ENCODE measurements at regions not wholly inside any gene's neighbourhood (a gene's known extent, or its start where the extent isn't known, plus 50 kb on each side); places are given as distances from the start of the nearest gene placed in this dataset.

GRCh38 chr4:175480404-175480803, 331.7 kb downstream of the GPM6A start:
- TF ChIP-seq, protein P1, sequence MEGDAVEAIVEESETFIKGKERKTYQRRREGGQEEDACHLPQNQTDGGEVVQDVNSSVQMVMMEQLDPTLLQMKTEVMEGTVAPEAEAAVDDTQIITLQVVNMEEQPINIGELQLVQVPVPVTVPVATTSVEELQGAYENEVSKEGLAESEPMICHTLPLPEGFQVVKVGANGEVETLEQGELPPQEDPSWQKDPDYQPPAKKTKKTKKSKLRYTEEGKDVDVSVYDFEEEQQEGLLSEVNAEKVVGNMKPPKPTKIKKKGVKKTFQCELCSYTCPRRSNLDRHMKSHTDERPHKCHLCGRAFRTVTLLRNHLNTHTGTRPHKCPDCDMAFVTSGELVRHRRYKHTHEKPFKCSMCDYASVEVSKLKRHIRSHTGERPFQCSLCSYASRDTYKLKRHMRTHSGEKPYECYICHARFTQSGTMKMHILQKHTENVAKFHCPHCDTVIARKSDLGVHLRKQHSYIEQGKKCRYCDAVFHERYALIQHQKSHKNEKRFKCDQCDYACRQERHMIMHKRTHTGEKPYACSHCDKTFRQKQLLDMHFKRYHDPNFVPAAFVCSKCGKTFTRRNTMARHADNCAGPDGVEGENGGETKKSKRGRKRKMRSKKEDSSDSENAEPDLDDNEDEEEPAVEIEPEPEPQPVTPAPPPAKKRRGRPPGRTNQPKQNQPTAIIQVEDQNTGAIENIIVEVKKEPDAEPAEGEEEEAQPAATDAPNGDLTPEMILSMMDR (IDR thresholded peaks at IDR 0.05): no peak
- Histone ChIP-seq H3K9me3 (no peaks in the 10 kb centered on the region), H3K4me3 (no peak overlapping the region), H3K27ac (no peak overlapping the region), H3K4me1 (ENCODE audit: control insufficient read depth in 1 of 2, low read depth in 2 of 2) (no peaks in the 10 kb centered on the region), H3K27me3 (replicated peaks; ENCODE audit: insufficient read depth) (no peaks in the 10 kb centered on the region), H3K36me3 (no peaks in the 10 kb centered on the region)
- ATAC-seq (ENCODE audit: insufficient number of reproducible peaks, low FRiP score, low read depth) (no peak), DNase-seq (ENCODE audit: low spot score) (no peak)

DNA sequence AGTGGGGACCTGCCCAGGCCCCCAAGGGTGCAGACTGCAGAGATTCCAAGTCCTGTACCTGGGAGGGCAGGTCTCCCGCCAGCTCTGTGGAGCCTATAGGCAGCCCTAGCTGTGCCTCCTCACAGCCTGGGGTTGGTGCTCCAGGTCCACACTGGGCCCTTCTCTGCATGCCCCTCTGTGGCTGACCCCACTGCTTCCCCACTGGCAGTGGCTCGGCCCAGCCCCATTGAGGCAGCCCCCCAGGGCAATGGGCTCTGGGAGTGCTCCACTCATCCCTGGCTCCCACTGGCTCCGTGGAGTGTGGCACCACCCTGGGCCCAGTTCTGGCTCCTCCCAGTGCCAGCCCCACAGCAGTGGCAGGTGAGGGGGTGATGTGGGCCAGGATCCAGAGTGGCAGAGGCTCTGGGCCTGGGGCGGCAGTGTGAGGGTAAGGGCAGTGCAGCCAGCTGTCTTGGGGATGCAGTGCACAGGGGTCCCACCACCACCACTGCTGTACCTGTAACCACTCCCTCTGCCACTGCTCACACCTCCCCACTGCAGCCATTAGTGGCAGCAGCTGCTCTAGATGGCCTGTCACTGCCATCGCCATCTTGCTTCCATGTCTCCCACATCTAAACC, 312.2 kb downstream of the GPM6A start:
- no peaks in the 10 kb centered on the region for H3K9me3 ChIP-seq
- no peak overlapping the region for H3K4me3 ChIP-seq
- TF ChIP-seq, protein P1 (IDR thresholded peaks at IDR 0.05): no peak
- DNase-seq (ENCODE audit: low spot score) (no peak), ATAC-seq (ENCODE audit: insufficient number of reproducible peaks, low FRiP score, low read depth) (no peak)
- H3K4me1 ChIP-seq (ENCODE audit: control insufficient read depth in 1 of 2, low read depth in 2 of 2): no peaks in the 10 kb centered on the region
- H3K36me3 ChIP-seq: no peaks in the 10 kb centered on the region
- H3K27ac ChIP-seq: no peak overlapping the region
- no peaks in the 10 kb centered on the region for H3K27me3 ChIP-seq (replicated peaks; ENCODE audit: insufficient read depth)

- Histone ChIP-seq H3K27me3 (replicated peaks; ENCODE audit: insufficient read depth) (no peaks in the 10 kb centered on the region), H3K4me3 (no peak overlapping the region), H3K27ac (no peak overlapping the region), H3K36me3 (no peaks in the 10 kb centered on the region), H3K9me3 (no peaks in the 10 kb centered on the region), H3K4me1 (ENCODE audit: control insufficient read depth in 1 of 2, low read depth in 2 of 2) (no peaks in the 10 kb centered on the region)
- TF ChIP-seq, protein P1 (IDR thresholded peaks at IDR 0.05): no peak
- ATAC-seq (ENCODE audit: insufficient number of reproducible peaks, low FRiP score, low read depth) (no peak), DNase-seq (ENCODE audit: low spot score) (no peak)
Observed at GRCh38 chr4:175504318-175504717, 307.7 kb downstream of the GPM6A start.

DNA sequence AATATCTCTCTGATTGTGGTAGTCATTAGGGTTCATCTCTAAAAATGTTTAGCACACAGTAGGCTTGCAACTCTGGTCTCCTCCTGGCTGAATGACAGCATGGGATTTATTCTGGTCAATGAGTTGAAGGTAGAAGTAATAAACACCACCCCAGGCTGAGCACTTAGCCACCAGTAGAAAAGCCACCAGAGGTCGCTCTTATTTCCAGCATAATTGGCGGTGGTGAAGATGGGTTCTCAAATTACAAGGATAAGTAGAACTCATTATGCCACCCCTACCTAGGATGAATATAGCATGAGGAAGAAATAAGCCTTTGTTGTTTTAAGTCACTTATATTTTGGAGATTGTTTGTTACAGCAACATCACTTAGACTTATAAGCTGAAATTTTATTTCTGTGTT, 302.7 kb downstream of the GPM6A start:
- no peak overlapping the region for H3K4me3 ChIP-seq
- H3K4me1 ChIP-seq (ENCODE audit: control insufficient read depth in 1 of 2, low read depth in 2 of 2): no peaks in the 10 kb centered on the region
- H3K27me3 ChIP-seq (replicated peaks; ENCODE audit: insufficient read depth): no peaks in the 10 kb centered on the region
- no peaks in the 10 kb centered on the region for H3K9me3 ChIP-seq
- no peak overlapping the region for H3K27ac ChIP-seq
- DNase-seq (ENCODE audit: low spot score) (no peak), ATAC-seq (ENCODE audit: insufficient number of reproducible peaks, low FRiP score, low read depth) (no peak)
- TF ChIP-seq, protein P1 (IDR thresholded peaks at IDR 0.05): no peak
- H3K36me3 ChIP-seq: no peaks in the 10 kb centered on the region

DNA sequence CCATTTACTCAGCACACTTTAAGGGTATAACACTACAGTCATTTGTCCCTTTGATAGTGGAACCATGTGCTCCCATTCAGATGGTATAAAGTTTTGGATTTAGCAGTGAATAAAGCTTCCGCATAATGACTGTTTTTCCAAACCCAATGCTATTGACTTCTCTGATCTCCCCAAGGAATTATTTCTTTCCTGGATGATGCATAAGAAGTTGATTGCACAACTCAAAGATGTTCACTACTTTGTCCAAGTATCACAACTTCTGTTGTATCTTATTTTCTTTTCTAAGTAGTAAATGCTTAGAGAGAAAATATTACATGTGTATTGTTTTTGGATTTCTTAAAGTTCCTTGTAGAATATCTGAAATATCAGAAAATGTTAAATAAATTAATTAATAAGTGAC, 300.2 kb downstream of the GPM6A start:
- H3K27me3 ChIP-seq (replicated peaks; ENCODE audit: insufficient read depth): no peaks in the 10 kb centered on the region
- ATAC-seq (ENCODE audit: insufficient number of reproducible peaks, low FRiP score, low read depth) (no peak), DNase-seq (ENCODE audit: low spot score) (no peak)
- no peaks in the 10 kb centered on the region for H3K36me3 ChIP-seq
- TF ChIP-seq, protein P1 (IDR thresholded peaks at IDR 0.05): no peak
- no peaks in the 10 kb centered on the region for H3K4me1 ChIP-seq (ENCODE audit: control insufficient read depth in 1 of 2, low read depth in 2 of 2)
- H3K9me3 ChIP-seq: no peaks in the 10 kb centered on the region
- H3K27ac ChIP-seq: no peak overlapping the region
- no peak overlapping the region for H3K4me3 ChIP-seq
